Sciatic nerve (tissue), 2 donors: ENCODE measurements at regions not wholly inside any gene's neighbourhood (a gene's known extent, or its start where the extent isn't known, plus 50 kb on each side); places are given as distances from the start of the nearest gene placed in this dataset.
A peak's percentile ranks its signal among the peaks of the same experiment; 100 is the strongest.
"Not testable (repeated sequence)": the region's sequence is repeated elsewhere in the genome, so short reads cannot be mapped to it uniquely, and the experiment has no call there.

Experiments used
- ATAC-seq: fragments of 200-7000 bp; cut with Tn5 transposase; one replicate; pipeline ENCODE4 v1.9.1; 2020; ENCODE audit warnings: mild to moderate bottlenecking, moderate library complexity
- DNase-seq: peaks from one replicate; pipeline ENCODE4 v3.0.0-alpha.2; 2020; ENCODE audit warnings: low spot score
- intact Hi-C: fragments of 100-400 bp; cut with DNase I; formaldehyde crosslinking; loops from one replicate; pipeline ENCODE4 v1.14.2; 2022
- donor health status: DM: no; HTN: no; CAD: no.
- donor health status: DM: no; HTN: no; CAD: no.

- no peak for ATAC-seq
- no peak for DNase-seq
- intact Hi-C loops = no loop called here
Measured at GRCh38 chr3:101944308-101944707, 95.0 kb downstream of the NFKBIZ start.

GRCh38 chr3:101945980-101946379 is 96.7 kb downstream of the NFKBIZ start:
- DNase-seq (no peak), ATAC-seq (no peak)
- intact Hi-C loops = no loop called here

- intact Hi-C loops = no loop called here
- ATAC-seq = no peak
- DNase-seq = no peak
Measured at GRCh38 chr3:101946906-101947305, 97.6 kb downstream of the NFKBIZ start.

- intact Hi-C loops = no loop called here
- ATAC-seq (no peak), DNase-seq (no peak)
Measured at GRCh38 chr3:101950510-101950909, 101.2 kb downstream of the NFKBIZ start.

- intact Hi-C loops = no loop called here
- peak; percentile 70 for ATAC-seq
- no peak for DNase-seq
Measured at GRCh38 chr3:101950985-101951733, 101.8 kb downstream of the NFKBIZ start.

- no peak for ATAC-seq
- intact Hi-C loops = no loop called here
Measured at GRCh38 chr3:101954361-101954760, 105.0 kb downstream of the NFKBIZ start.

GRCh38 chr3:101954936-101955335 is 105.6 kb downstream of the NFKBIZ start:
- no peak for DNase-seq
- ATAC-seq = no peak
- intact Hi-C loops = no loop called here

More at GRCh38 chr3:101954361-101954760, 105.0 kb downstream of the NFKBIZ start:
- DNase-seq = no peak

- no peak for DNase-seq
- ATAC-seq = no peak
- intact Hi-C loops = no loop called here
Measured at GRCh38 chr3:101962055-101962454, 112.7 kb downstream of the NFKBIZ start.

- DNase-seq = no peak
- intact Hi-C loops = no loop called here
- peak; percentile 39 for ATAC-seq
Measured at GRCh38 chr3:101963902-101964362, 114.6 kb downstream of the NFKBIZ start.

- DNase-seq (no peak), ATAC-seq (no peak)
- intact Hi-C loops = no loop called here
Measured at GRCh38 chr3:101964861-101965260, 115.5 kb downstream of the NFKBIZ start.

GRCh38 chr3:101966226-101966625 is 116.9 kb downstream of the NFKBIZ start:
- ATAC-seq (no peak), DNase-seq (no peak)
- intact Hi-C loops = no loop called here

GRCh38 chr3:101970212-101970611 is 120.9 kb downstream of the NFKBIZ start:
- ATAC-seq (no peak), DNase-seq (no peak)
- intact Hi-C loops = no loop called here

GRCh38 chr3:101970905-101971304 is 121.6 kb downstream of the NFKBIZ start:
- DNase-seq (no peak), ATAC-seq (no peak)
- intact Hi-C loops = no loop called here

GRCh38 chr3:101972430-101973162 is 123.3 kb downstream of the NFKBIZ start:
- ATAC-seq (no peak), DNase-seq (no peak)
- intact Hi-C loops = no loop called here

- ATAC-seq (no peak), DNase-seq (no peak)
- intact Hi-C loops = no loop called here
Measured at GRCh38 chr3:101973163-101973505, 123.8 kb downstream of the NFKBIZ start.

GRCh38 chr3:101975415-101975814 is 126.1 kb downstream of the NFKBIZ start:
- DNase-seq, ATAC-seq, intact Hi-C loops: not testable (repeated sequence)

- DNase-seq = no peak
- intact Hi-C loops = no loop called here
- peak; percentile 76 for ATAC-seq
Measured at GRCh38 chr3:101976473-101976872, 127.2 kb downstream of the NFKBIZ start.

- ATAC-seq = no peak
- intact Hi-C loops = no loop called here
- no peak for DNase-seq
Measured at GRCh38 chr3:101978348-101978747, 129.0 kb downstream of the NFKBIZ start.

- ATAC-seq (no peak), DNase-seq (no peak)
- intact Hi-C loops = no loop called here
Measured at GRCh38 chr3:101979033-101979432, 129.7 kb downstream of the NFKBIZ start.

- ATAC-seq (no peak), DNase-seq (no peak)
- intact Hi-C loops = no loop called here
Measured at GRCh38 chr3:101984356-101984755, 135.0 kb downstream of the NFKBIZ start.

GRCh38 chr3:101988596-101988995 is 139.3 kb downstream of the NFKBIZ start:
- intact Hi-C loops = no loop called here
- DNase-seq = no peak
- ATAC-seq = no peak
